GM12873 (cell line): ENCODE measurements at regions not wholly inside any gene's neighbourhood (a gene's known extent, or its start where the extent isn't known, plus 50 kb on each side); places are given as distances from the start of the nearest gene placed in this dataset.

Experiments used
- TF ChIP-seq, protein P1 (sequence below): IDR thresholded peaks from 2 replicates; pipeline ENCODE4 v1.5.1; 2012; ENCODE audit warnings: low read depth, mild to moderate bottlenecking, moderate library complexity, low read length, control low read depth; ENCODE audit not compliant: insufficient read depth; ENCODE audit errors: missing control alignments

- TF ChIP-seq, protein P1, sequence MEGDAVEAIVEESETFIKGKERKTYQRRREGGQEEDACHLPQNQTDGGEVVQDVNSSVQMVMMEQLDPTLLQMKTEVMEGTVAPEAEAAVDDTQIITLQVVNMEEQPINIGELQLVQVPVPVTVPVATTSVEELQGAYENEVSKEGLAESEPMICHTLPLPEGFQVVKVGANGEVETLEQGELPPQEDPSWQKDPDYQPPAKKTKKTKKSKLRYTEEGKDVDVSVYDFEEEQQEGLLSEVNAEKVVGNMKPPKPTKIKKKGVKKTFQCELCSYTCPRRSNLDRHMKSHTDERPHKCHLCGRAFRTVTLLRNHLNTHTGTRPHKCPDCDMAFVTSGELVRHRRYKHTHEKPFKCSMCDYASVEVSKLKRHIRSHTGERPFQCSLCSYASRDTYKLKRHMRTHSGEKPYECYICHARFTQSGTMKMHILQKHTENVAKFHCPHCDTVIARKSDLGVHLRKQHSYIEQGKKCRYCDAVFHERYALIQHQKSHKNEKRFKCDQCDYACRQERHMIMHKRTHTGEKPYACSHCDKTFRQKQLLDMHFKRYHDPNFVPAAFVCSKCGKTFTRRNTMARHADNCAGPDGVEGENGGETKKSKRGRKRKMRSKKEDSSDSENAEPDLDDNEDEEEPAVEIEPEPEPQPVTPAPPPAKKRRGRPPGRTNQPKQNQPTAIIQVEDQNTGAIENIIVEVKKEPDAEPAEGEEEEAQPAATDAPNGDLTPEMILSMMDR = no peak
These were observed 387.3 kb upstream of the ARRDC3 start for GRCh38 chr5:91770400-91770799.

DNA sequence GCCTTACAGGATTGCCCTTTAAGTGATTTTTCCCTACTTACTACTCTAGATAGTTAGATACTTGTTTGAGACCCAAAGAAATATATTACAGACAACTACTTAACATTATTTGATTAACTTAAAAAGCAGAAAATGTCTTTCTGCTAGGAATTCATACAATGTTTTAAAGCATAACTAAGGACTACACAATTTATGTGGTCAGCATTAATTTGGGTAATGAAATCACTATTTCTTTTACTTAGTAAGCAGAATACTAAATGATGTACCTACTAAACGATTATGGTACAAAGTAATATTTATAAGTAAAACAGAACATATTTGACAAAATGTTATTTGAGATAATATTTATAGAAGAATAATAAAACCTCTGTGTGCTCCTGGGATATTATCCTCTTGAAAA is 371.9 kb upstream of the ARRDC3 start:
- TF ChIP-seq, protein P1 = no peak

- TF ChIP-seq, protein P1 = no peak
These were observed 359.4 kb upstream of the ARRDC3 start for GRCh38 chr5:91742550-91742949.

GRCh38 chr5:91741764-91742505 is 358.8 kb upstream of the ARRDC3 start:
- TF ChIP-seq, protein P1 = no peak

- TF ChIP-seq, protein P1 = no peak
These were observed 346.9 kb upstream of the ARRDC3 start for GRCh38 chr5:91730026-91730425.

GRCh38 chr5:91727463-91727862 is 344.3 kb upstream of the ARRDC3 start:
- TF ChIP-seq, protein P1 = no peak

GRCh38 chr5:91722736-91723467 is 339.8 kb upstream of the ARRDC3 start:
- TF ChIP-seq, protein P1 = no peak
